ENCODE measurements at regions not wholly inside any gene's neighbourhood (a gene's known extent, or its start where the extent isn't known, plus 50 kb on each side); places are given as distances from the start of the nearest gene placed in this dataset.

GRCh38 chr5:122533825-122534224 is 221.8 kb downstream of the SNCAIP start:
- ChIA-PET RAD21 (ENCODE audit: low non-redundant PET in 1 of 2, low total read pairs in 2 of 2, uncharacterized antibody in 2 of 2, unreplicated experiment in 2 of 2) (no interaction called here), CTCF (no interaction called here)
- H3K36me3 ChIP-seq (ENCODE audit: control insufficient read depth in 1 of 2, insufficient read depth in 2 of 2, low read length in 2 of 2) = no peaks in the 10 kb centered on the region

GRCh38 chr5:122534829-122535228 is 222.8 kb downstream of the SNCAIP start:
- ChIA-PET CTCF (no interaction called here), RAD21 (ENCODE audit: low non-redundant PET in 1 of 2, low total read pairs in 2 of 2, uncharacterized antibody in 2 of 2, unreplicated experiment in 2 of 2) (no interaction called here), POLR2A (no interaction called here)
- no peak overlapping the region for H3K4me2 ChIP-seq (ENCODE audit: low read length)
- ATAC-seq (no peak), DNase-seq (ENCODE audit: low read depth, low spot score) (no peak)
- no peaks in the 10 kb centered on the region for H3K9me3 ChIP-seq (ENCODE audit: control insufficient read depth in 1 of 2, insufficient read depth in 1 of 2, low read depth in 1 of 2, low read length in 2 of 2)
- no peak overlapping the region for H2AFZ ChIP-seq (ENCODE audit: low read depth, low read length, poor library complexity, severe bottlenecking)
- H3K36me3 ChIP-seq (ENCODE audit: control insufficient read depth in 1 of 2, insufficient read depth in 2 of 2, low read length in 2 of 2) = no peaks in the 10 kb centered on the region
- no peak overlapping the region for H3K9ac ChIP-seq (ENCODE audit: low read length)
- H4K20me1 ChIP-seq (ENCODE audit: insufficient read depth) = no peaks in the 10 kb centered on the region
- no peaks in the 10 kb centered on the region for H3K4me1 ChIP-seq (ENCODE audit: control insufficient read depth in 1 of 2, insufficient read depth in 2 of 2, low read length in 2 of 2)
- BruUV-seq (replicated peaks) = no TSS peak
- TF ChIP-seq REST (IDR thresholded peaks at IDR 0.05; ENCODE audit: low read depth) (no peak), POLR2A (IDR thresholded peaks at IDR 0.05; ENCODE audit: borderline replicate concordance, extremely low read depth, insufficient read depth, insufficient read length) (no peak), MAX (IDR thresholded peaks at IDR 0.05) (no peak)
- no peak overlapping the region for H3K27ac ChIP-seq (ENCODE audit: low read depth, low read length)
- no peak overlapping the region for H3K4me3 ChIP-seq (replicated peaks in 1 of 2; ENCODE audit: low read depth in 1 of 2, low read length in 2 of 2)
- H3K27me3 ChIP-seq (ENCODE audit: insufficient read depth, low read length) = no peaks in the 10 kb centered on the region
- no peaks in the 10 kb centered on the region for H3K9me2 ChIP-seq (ENCODE audit: insufficient read depth)
- H3K79me2 ChIP-seq (ENCODE audit: insufficient read depth, low read length) = no peaks in the 10 kb centered on the region
- intact Hi-C loops (cut with micrococcal nuclease) = no loop called here

More at GRCh38 chr5:122533825-122534224, 221.8 kb downstream of the SNCAIP start:
- H4K20me1 ChIP-seq (ENCODE audit: insufficient read depth) = no peaks in the 10 kb centered on the region
- no peak overlapping the region for H2AFZ ChIP-seq (ENCODE audit: low read depth, low read length, poor library complexity, severe bottlenecking)
- no peaks in the 10 kb centered on the region for H3K27me3 ChIP-seq (ENCODE audit: insufficient read depth, low read length)
- ATAC-seq (no peak), DNase-seq (ENCODE audit: low read depth, low spot score) (no peak)
- intact Hi-C loops (cut with micrococcal nuclease) = no loop called here
- no peaks in the 10 kb centered on the region for H3K4me1 ChIP-seq (ENCODE audit: control insufficient read depth in 1 of 2, insufficient read depth in 2 of 2, low read length in 2 of 2)
- H3K27ac ChIP-seq (ENCODE audit: low read depth, low read length) = no peak overlapping the region
- POLR2A ChIA-PET = no interaction called here
- no peaks in the 10 kb centered on the region for H3K9me3 ChIP-seq (ENCODE audit: control insufficient read depth in 1 of 2, insufficient read depth in 1 of 2, low read depth in 1 of 2, low read length in 2 of 2)
- no peaks in the 10 kb centered on the region for H3K79me2 ChIP-seq (ENCODE audit: insufficient read depth, low read length)
- no peak overlapping the region for H3K4me2 ChIP-seq (ENCODE audit: low read length)
- no peak for TF ChIP-seq CEBPB (IDR thresholded peaks at IDR 0.05; ENCODE audit: low read depth)
- no peak for TF ChIP-seq EZH2 (IDR thresholded peaks at IDR 0.05)
- TF ChIP-seq YY1 (IDR thresholded peaks at IDR 0.05; ENCODE audit: extremely low read depth, insufficient replicate concordance, low read depth, low read length) = no peak
- no peak for TF ChIP-seq JUND (IDR thresholded peaks at IDR 0.05)
- no peak for TF ChIP-seq RAD21 (IDR thresholded peaks at IDR 0.05; ENCODE audit: low read depth)
- no peak overlapping the region for H3K4me3 ChIP-seq (replicated peaks in 1 of 2; ENCODE audit: low read depth in 1 of 2, low read length in 2 of 2)
- no peaks in the 10 kb centered on the region for H3K9me2 ChIP-seq (ENCODE audit: insufficient read depth)
- no TSS peak for BruUV-seq (replicated peaks)
- H3K9ac ChIP-seq (ENCODE audit: low read length) = no peak overlapping the region
